GM19397 (cell line): ENCODE measurements at regions not wholly inside any gene's neighbourhood (a gene's known extent, or its start where the extent isn't known, plus 50 kb on each side); places are given as distances from the start of the nearest gene placed in this dataset.
"Not testable (repeated sequence)": the region's sequence is repeated elsewhere in the genome, so short reads cannot be mapped to it uniquely, and the experiment has no call there.

ENCODE experiments used
- ATAC-seq: cut with Tn5 transposase; IDR thresholded peaks from one replicate; pipeline ENCODE4 v1.9.1; 2021; ENCODE audit warnings: mild to moderate bottlenecking, moderate library complexity; ENCODE audit not compliant: unreplicated experiment

DNA sequence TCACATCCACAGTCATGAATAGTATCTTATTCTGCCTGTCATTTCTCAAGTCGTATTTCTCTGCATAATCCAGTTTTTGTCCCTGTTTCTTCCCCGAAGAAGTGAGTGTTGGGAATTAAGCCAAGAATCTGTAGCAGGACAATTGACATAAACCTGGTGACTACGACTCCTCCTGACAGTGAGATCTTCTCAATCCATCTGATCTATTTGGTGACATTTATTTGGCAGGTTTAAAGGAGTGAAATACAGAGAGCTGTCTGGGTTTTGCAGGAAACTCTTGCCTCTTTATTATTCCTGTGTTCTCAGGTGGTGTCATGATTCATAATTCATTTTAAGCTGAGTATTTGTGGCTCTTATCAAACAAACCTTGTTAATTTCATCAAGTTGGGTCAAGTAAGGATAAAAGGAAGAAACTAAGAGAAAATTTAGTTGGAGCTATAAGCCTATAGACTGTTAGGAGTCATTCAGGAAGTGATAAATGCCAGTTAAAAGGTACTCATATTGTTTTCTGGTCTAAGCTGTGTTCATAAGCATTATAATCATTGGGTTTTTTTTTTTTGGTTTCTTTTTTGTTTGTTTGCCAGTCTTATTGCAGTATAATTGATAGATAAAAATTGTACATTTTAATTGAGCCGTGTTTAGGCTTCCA lies 95.9 kb upstream of the PCSK1 start:
- ATAC-seq, result no peak

- ATAC-seq, result no peak
Measured at GRCh38 chr5:96529559-96529958, 96.5 kb upstream of the PCSK1 start.

DNA sequence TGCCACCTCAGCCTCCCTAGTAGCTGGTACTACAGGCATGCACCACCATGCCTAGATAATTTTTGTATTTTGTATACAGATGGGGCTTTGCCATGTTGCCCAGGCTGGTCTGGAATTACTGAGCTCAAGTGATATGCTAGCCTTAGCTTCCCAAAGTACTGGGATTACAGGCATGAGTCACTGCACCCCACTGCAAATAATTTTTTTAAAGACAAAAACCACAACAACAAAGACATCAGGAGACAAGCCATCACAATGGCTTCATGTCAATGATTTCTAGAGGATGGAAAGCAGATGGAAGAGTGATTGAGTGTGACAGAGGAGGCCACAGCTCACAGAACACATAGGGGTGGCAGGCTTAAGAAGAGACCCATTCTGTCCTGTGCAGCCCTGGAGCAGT lies 97.9 kb upstream of the PCSK1 start:
- no peak for ATAC-seq

- ATAC-seq, result no peak
Measured at GRCh38 chr5:96533371-96533770, 100.3 kb upstream of the PCSK1 start.

DNA sequence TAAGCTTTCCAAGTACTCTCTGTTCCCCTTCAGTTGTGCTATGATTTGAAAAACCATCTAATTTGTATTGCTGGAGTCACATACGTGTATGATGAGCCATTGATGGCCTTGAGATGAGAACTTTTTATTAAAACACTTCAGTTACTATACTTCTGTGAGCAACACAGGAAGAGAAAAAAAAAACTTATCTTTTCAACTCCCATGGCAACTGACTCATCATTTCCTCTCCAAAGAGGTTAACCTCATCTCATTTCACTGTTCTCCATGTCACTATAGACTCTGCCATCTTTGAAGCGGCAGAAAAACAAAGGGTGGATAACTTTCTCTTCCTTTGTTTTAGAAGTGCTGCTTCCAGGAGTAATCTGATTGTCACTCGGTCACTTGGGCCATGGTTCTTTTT lies 104.3 kb upstream of the PCSK1 start:
- ATAC-seq, result no peak

DNA sequence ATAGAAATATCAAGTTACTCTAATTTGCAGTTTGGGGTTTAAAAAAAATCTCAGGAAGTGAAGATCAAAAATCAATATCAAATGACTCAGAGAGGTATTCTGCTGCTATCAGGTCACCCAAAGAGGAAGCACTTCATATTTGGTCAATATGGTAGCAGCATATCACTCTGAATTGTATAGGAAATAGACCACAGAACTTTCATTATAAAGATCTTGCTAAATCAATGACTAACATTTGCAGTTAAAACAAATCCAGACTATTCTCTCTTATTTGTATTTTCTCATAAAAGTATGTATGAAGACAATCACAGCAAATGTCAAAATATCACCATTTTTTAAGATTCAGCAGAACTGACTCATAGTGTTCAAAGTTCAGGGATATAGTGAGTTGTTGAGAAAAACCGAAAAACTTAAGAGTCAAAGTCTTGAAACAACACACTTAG lies 105.8 kb upstream of the PCSK1 start:
- ATAC-seq, result no peak

DNA sequence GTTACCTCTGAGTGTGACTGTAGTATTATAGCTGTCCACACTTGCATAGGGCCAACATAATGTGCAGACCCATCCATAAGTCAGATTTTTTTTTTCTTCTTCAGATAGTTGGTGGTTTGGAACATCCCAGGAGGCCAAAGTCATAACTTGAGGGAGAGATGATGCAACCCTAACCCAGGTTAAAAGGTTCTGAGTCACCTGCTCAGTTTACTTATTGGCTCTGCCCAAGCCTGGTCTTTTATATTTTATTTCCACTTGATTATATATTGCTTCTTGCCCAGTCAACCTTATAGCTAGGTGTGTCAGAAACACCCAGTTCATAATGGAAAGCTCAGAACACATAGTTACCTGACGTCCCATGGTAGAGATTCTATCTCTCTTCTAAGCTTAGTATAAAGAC lies 113.1 kb upstream of the PCSK1 start:
- ATAC-seq, result no peak

DNA sequence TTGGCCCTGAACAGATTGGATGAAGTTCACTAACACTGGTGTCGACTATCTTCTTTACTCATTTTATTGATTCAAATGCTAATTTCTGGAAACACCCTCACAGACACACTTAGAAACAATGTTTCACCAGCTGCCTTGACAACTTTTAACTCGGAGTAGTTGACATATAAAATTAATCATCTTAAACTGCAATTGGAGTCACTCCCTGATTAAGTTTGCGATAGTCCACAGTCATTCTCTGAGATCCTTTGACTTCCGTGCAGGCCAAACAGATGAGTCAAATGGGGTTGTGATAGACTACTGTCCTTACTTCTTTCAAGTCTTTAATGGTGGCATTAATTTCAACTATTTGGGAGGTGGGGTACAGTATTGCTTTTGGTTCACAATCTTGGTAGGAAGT lies 114.4 kb upstream of the PCSK1 start:
- no peak for ATAC-seq

DNA sequence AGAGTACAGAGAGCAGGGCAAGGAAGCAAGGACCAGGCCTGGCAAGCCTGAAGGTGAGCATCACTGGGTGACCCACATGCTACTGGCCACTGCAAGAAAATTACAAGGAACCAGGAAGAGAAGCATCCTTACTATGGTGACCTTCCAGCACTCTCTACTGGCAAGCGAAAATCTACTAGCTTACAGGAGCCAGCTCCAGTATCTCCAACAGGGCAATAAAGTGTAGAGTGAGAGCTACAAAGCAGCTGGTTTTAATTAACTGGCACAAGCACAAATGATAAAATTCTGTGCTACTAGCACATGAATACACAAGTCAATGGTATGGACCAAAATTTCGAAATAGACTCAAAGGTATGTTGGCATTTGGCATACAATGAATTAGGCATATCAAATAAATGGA lies 113.3 kb upstream of the CAST start:
- ATAC-seq, result no peak

DNA sequence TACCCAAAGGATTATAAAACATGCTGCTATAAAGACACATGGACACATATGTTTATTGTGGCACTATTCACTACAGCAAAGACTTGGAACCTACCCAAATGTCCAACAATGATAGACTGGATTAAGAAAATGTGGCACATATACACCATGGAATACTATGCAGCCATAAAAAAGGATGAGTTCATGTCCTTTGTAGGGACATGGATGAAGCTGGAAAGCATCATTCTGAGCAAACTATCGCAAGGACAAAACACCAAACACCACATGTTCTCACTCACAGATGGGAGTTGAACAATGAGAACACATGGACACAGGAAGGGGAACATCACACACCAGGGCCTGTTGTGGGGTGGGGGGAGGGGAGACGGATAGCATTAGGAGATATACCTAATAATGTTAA lies 101.3 kb upstream of the CAST start:
- ATAC-seq, result not testable (repeated sequence)

GRCh38 chr5:96562614-96563013 lies 99.6 kb upstream of the CAST start:
- ATAC-seq, result no peak

DNA sequence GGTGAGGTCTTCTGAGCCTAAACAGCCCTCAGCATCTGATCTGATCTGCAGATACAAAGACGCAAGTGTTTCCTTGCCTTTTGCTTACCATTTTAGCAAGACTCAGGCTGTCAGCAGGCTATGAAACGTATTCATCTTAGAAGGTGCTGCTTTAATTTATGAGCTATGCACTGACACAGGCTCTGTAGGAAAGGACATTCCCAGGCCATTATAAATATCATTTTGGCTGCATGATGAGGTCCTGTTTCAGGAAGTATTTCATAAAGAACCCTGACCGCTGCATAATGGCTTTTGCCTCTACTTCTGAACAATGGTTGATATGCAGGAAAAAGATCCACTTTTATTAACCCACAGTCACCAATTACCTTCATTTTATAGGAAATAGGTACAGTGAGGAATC lies 98.4 kb upstream of the CAST start:
- no peak for ATAC-seq

DNA sequence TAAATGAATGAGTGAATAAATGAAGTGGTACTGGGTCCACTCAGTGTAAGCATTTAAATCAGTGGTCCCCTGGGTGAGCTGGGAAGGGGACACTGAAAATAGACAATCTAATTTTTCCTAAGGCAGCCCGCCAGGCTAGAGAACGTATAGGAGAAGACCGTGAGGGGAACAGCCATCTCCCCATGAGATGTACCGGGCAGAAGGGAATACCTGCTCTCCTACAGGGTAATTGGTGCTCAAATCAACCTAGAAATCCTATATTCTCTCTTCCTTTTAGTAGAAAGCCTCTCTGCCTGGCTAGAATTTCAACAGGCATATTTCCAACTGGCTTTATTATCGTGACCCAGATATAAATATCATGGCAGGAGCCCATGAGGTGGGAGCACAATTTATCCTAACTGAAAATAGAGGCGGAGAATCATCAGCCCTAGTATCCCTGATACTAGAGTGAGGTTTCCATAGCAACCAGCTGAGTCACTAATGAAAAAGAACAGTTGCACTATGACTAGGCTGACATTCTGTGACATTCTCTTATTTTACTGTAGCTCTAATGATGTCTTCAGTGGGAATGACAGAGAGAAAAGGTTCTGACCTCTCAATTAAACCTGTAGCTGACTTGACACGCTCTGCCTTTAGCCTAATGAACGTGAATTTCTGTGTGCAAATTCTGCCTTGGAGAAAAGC lies 96.5 kb upstream of the CAST start:
- peak; percentile 48 for ATAC-seq

DNA sequence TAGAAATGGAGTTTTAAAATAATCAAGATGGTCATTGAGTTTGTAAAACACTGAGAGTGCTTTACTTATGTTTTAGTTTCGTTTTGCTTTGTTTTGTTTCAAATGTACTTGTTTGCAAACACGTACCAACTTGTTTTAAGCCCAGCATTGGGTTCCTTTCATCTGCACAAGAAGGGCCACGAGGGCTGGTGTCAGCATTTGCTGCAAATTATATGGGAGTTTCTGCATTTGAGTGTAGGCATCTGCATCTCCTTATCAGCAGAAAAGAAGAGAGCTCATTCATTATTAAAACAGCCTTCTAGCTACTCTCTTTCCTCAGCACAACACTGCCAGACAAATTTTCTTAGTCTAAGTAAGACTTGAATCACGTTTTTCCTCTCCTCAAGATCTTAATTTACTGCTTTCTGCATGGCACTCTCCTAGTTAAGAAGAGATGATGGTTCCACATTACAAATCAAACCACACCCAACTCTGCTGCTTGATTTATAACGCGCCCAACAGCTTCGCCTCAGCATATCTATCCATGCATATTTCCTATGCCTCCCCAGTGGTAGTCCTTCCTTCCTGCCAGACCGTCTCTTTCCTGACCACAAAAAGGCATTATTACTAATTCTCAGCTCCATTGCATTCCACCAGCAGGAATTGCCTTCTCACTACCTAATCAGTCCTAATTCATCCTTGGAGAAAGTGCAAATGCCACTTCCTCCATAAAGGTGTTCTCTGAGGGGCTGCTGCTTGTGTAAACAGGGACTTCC lies 95.2 kb upstream of the CAST start:
- no peak for ATAC-seq

DNA sequence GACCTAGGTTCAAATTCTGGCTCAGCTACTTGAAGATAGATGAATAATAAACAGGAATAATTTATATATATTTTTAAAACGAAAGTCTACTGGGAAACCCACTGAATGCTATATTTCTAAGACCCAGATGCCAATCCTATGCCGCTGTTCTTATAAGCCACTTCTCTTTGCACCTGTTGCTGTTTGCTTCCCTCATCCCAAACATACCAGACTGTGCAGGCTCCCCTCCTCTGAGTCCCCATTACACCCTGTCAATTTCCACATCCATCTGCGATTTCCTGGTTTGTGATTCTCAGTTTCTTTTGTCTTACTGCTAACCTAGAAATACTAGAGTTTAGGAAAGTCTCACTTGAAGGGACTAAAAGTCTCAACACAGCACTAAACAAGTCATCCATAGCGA lies 92.8 kb upstream of the CAST start:
- ATAC-seq, result no peak

DNA sequence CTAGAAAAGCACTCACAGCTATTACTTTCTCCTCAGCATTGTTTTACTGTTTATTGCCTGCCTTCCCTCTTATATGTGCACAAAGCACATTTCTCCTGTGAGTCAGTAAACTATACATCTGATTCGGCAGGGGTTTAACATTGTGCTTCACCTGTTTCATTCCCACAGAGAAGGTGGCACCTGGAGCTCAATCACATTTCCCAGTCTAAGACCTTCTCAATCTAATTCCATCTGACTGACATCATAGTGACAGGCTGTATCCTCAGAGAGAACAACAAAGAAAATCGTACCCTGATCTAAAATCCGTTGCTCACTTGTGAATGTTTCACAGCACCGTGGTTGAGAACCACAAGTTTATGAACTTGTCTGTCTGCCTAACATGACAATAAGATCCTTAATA lies 92.4 kb upstream of the CAST start:
- no peak for ATAC-seq

DNA sequence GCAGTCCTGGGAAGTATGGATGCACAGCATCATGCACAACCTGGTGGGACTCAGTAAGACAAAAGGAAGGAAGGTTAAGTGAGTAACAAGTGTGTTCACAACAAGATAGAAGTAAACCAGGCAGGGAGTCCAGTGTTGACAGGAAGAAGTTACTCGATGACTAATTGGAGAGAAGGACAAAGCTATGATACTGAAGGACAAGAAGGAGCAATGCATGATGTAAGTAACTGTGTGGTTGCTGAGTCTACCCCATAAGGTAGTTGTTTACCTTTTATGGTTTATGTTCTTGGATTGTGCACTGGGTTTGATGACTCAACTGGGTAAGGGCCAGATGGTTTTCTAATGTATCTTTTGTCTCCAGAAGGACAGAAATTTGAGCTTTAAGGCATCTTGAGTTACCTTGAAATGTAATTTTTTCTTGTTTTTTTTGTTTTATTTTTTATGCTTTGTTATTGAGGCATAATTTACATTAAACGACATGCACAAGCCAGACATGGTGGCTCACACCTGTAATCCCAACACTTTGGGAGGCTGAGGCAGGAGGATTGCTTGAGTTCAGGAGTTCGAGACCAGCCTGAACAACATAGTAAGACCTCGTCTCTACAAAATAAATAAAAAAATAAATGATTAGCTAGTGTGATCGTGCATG lies 89.2 kb upstream of the CAST start:
- no peak for ATAC-seq

GRCh38 chr5:96573513-96573894 lies 88.7 kb upstream of the CAST start:
- no peak for ATAC-seq

GRCh38 chr5:96576876-96577275 lies 85.3 kb upstream of the CAST start:
- ATAC-seq, result no peak

DNA sequence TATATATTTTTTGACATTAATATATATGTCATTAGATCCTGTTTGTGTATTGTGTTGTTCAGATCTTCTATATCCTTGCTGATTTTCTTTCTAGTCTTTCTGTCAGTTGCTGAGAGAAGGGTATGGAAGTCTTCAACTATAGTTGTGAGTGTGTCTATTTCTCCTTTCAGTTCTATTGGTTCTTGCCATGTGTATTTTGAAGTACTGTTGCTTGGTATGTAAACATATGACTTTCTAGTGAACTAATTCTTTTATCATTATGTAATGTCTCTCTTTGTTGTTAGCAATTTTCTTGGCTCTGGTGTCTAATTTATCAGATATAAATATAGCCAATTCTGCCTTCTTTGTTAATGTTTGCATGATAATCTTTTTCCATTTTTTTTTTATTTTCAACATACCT lies 84.3 kb upstream of the CAST start:
- ATAC-seq, result no peak

DNA sequence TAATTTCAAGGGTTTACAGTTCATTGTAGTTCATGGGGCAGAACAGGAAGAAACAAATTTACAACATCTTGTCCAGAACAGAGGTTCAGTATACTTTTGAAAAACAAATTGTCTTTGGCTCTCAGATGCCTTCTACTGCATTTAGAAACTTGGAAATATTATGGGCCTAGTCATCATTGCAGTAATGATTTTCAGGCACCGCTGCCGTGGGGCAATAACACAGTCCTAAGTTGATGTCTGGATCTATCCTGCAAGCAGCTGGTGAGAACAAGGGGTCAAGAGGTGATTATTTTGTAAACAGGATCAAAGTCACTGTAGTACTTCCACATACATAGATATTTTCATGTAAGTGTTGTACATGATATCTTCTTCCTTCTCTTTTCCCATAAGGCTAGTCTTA lies 82.5 kb upstream of the CAST start:
- no peak for ATAC-seq

DNA sequence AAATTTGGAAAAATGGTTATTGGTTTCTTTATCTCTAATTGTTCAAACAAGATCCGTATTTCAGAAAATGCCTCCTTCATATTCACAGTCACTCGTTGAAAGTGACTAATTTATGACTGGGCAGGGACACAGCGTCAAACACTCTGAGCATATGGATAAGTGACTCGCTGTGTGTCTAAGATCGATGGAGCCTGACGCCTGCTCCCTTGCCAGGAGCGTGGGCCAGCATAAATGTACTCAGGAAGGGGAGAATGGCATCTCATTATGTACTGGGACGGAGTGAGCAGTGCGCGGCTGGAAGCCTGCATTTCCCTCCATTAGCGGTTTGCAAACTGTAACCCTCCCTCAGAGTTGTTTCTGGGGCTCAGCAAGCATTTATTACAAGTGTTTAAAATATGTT lies 79.8 kb upstream of the CAST start:
- no peak for ATAC-seq
